GM21619 (cell line): ENCODE measurements at regions not wholly inside any gene's neighbourhood (a gene's known extent, or its start where the extent isn't known, plus 50 kb on each side); places are given as distances from the start of the nearest gene placed in this dataset.

Experiments
- ATAC-seq: cut with Tn5 transposase; IDR thresholded peaks from one replicate; pipeline ENCODE4 v1.9.1; 2021; ENCODE audit not compliant: unreplicated experiment

DNA sequence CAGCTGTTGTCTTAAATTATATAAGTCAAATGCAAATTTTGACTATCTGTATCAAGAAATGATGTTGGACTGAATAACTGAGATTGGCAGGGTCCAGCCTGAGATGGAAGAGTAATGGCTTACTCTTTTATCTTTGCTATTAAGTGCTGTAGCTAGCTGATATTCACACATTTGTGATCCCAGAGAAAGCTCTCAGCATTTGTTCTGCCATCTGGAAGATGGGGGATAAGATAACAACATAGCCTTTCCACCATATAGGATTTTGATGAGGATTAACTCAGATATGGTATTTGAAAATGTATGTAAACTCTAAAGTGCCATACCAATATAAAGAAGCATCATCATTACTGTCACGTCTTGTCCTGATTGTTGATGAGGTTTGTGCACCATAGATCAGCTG is 1063.2 kb upstream of the TENM4 start:
- ATAC-seq, result no peak

GRCh38 chr11:80502511-80502910 is 1061.7 kb upstream of the TENM4 start:
- no peak for ATAC-seq

DNA sequence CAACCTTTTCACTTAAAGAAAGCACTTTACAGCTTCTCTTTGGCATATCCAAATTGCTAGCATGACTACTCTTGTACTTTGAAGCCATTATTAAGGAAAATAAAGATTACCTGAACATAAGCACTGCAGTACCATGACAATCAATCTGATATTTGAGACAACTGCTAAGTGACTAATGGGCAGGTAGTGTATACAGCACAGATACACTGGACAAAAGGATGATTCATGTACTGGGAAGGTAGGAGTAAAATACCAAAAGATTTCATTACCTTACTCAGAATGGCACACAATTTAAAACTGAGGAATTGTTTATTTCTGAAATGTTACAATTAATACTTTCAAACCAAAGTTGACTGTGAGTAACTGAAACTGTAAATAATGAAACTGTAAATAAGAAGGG is 1054.3 kb upstream of the TENM4 start:
- ATAC-seq, result no peak

- ATAC-seq, result no peak
Measured at GRCh38 chr11:80487952-80488351, 1047.1 kb upstream of the TENM4 start.

DNA sequence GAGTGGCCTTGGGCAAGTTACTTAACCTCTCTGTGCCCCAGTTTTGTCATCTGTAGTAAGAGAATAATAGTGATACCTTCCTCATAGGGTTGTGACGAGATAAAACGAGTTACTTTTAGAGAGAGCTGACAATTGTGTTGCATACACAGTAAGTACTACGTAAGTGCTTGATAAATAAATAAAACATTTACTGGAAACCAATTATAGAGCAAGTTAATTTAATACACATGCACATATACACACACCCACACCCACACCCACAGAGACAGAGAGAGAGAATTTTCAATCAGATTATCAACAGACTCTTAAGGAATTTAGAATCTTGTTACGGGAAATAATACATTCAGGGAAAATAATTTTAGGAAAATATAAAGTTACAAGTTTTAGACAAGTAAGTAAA is 1045.8 kb upstream of the TENM4 start:
- no peak for ATAC-seq

DNA sequence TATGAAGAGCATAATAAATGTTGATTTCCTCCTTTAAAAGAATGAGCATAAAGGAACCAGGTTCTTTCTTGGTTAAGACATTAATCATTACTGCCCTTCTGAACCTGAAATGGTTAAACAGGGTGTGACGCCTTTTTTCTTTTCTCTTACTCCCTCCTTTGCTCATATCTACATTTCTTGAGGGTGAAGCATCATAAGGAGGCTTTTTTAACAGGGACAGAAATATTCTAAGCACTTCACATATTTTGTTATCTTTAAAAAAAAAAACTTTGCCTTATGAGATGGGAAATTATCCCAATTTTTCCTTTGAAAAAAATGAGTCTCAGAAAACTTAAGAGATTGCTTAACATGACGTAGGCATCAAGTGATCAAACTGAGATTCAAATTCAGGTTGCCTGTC is 1036.3 kb upstream of the TENM4 start:
- no peak for ATAC-seq

GRCh38 chr11:80473562-80473961 is 1032.7 kb upstream of the TENM4 start:
- peak; percentile 96 for ATAC-seq

DNA sequence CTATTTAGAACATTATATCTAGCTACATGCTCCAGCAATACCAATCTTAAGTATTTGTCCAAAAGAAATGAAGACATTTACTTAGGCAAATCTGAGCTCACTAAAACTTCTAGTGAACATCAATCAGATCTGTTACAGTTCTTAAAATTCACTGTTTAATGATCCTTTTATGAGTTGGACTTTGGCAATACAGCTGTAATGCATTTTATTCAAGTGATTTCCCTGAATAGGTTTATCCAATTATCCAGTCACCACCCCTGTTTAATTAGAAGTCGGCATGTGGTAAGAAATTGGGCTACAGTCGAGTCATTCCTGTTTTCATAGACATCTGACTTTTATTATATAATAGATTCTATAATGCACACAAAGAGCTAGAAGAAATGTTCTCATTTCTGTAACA is 1029.0 kb upstream of the TENM4 start:
- ATAC-seq, result no peak

DNA sequence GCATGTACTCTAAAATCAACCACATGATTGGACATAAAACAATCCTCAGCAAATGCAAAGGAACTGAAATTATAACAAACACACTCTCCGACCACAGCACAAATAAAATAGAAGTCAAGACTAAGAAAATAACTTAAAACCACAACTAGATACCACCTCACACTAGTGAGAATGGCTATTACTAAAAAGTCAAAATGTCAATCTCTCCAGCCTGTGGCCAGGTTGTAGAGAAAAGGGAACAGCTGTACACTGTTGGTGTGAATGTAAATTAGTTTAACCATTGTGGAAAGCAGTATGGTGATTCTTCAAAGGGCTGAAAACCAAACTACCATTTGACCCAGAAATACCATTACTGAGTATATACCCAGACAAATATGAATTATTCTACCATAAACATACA is 1025.7 kb upstream of the TENM4 start:
- ATAC-seq, result no peak

GRCh38 chr11:80462211-80462610 is 1021.4 kb upstream of the TENM4 start:
- no peak for ATAC-seq

GRCh38 chr11:80458376-80458775 is 1017.5 kb upstream of the TENM4 start:
- ATAC-seq, result no peak

GRCh38 chr11:80457823-80458222 is 1017.0 kb upstream of the TENM4 start:
- no peak for ATAC-seq

- no peak for ATAC-seq
Measured at GRCh38 chr11:80455818-80456217, 1015.0 kb upstream of the TENM4 start.

GRCh38 chr11:80451105-80451504 is 1010.3 kb upstream of the TENM4 start:
- ATAC-seq, result no peak

GRCh38 chr11:80448709-80449108 is 1007.9 kb upstream of the TENM4 start:
- ATAC-seq, result no peak

DNA sequence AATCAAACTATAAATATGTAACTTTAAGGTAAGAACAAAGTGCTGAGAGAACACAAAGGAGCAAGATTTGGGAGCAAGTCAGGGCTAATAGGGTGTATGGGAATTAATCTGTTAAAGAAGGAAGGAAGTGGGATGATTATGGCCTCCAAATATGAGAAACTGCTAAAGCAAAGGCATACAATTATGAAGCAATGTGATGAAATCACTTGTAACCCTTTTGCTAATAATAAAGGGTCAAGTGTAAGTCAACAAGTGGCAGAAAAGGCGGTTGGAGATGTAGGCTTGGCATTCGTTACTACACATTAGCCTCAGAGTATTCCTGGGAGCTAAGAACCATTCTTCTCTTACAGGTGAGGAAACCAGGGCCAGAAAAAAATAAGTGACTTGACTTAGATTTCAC is 1002.3 kb upstream of the TENM4 start:
- no peak for ATAC-seq

- no peak for ATAC-seq
Measured at GRCh38 chr11:80441821-80442220, 1001.0 kb upstream of the TENM4 start.

DNA sequence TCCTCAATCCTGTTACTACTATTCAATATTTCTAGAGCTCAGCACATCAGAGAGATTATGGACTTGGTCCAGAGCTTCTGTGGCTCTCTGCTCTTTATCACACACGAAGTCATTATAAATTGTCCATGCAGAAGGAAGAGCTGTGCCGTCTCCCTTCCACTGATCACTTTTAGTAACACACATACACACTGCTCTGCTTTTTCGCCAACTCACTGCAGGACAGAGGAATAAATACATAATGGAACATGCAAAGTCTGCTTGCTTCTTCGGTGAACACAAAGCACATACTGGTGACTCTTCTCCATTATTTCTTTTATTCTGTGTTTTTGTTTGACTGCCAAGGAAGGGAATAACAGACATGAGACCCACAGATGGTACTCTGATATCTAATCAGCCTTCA is 1000.0 kb upstream of the TENM4 start:
- no peak for ATAC-seq

- ATAC-seq, result no peak
Measured at GRCh38 chr11:80436547-80436946, 995.7 kb upstream of the TENM4 start.

- no peak for ATAC-seq
Measured at GRCh38 chr11:80435345-80435744, 994.5 kb upstream of the TENM4 start.

GRCh38 chr11:80432057-80432456 is 991.2 kb upstream of the TENM4 start:
- no peak for ATAC-seq

DNA sequence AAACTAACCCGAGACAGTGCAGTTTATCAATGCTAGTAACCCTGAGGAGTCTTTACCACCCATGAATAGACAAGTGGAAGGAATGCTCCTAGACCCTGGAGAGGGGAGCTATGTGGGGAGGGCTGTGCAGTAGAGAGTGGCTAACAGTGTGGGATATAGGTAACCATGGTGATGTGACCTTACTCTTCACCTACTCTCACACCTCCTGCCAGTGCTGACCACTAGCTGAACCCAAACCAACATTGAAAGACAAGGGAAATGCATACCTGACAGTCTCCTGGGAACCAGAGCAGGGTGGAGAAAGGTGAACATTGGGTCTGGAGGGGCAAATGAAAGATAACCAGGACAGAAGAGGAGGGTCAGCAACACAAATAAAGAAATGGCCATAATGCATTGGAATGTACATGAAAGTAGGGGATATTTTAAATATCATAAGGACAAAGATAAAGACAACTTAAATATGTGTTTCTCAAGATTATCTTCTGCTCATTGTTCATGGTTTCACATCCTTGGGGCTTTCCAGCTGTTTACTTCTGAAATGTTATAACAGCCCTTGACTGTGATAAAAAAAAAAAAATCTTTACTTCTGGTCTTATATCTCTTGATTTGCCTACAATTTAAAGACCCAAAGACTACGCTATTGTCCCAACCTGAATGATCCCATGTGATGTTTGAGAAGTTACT is 983.3 kb upstream of the TENM4 start:
- no peak for ATAC-seq

DNA sequence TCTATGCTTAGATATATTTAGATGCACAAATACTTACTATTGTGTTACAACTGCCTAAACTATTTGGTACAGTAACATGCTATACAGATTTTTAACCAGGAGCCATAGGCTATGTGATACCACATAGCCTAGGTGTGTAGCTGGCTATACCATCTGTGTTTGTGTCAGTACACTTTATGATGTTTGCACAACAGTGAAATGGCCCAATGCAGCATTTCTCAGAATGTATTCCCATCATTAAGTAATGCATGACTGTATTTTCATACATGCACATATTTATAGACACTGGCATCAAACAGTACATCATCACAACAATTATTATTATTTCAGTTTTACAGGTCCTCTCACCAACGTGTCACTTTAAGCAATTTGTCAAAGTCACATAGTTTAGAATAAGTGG is 979.5 kb upstream of the TENM4 start:
- ATAC-seq, result no peak
